H9 (cell line): ENCODE measurements at regions not wholly inside any gene's neighbourhood (a gene's known extent, or its start where the extent isn't known, plus 50 kb on each side); places are given as distances from the start of the nearest gene placed in this dataset.

Experiments used
- DNase-seq: peaks from one replicate; pipeline ENCODE4 v3.0.0-alpha.2; 2017
- H2AFZ ChIP-seq: one replicate; pipeline ENCODE4 v1.6.1; 2013; ENCODE audit warnings: mild to moderate bottlenecking, low read length, control low read depth, moderate library complexity
- H2AK5ac ChIP-seq: 2 replicates; pipeline ENCODE4 v1.6.1; 2013; ENCODE audit warnings: low read length, control low read depth, mixed read lengths; ENCODE audit not compliant: insufficient read length
- H2BK120ac ChIP-seq: one replicate; pipeline ENCODE4 v1.6.1; 2013; ENCODE audit warnings: low read depth, mild to moderate bottlenecking, low read length, control low read depth, inconsistent platforms; ENCODE audit not compliant: poor library complexity, severe bottlenecking
- H2BK12ac ChIP-seq: 2 replicates; pipeline ENCODE4 v1.6.1; 2013; ENCODE audit warnings: low read length, control low read depth, mixed read lengths, low read depth; ENCODE audit not compliant: insufficient read length
- H2BK15ac ChIP-seq: 2 replicates; pipeline ENCODE4 v1.6.1; 2013; ENCODE audit warnings: low read depth, low read length, control low read depth
- H2BK20ac ChIP-seq: one replicate; pipeline ENCODE4 v1.6.1; 2013; ENCODE audit warnings: low read depth, mild to moderate bottlenecking, low read length, control low read depth, inconsistent platforms; ENCODE audit not compliant: poor library complexity, severe bottlenecking
- H2BK5ac ChIP-seq: 2 replicates; pipeline ENCODE4 v1.6.1; 2013; ENCODE audit warnings: low read length, control low read depth, mixed read lengths; ENCODE audit not compliant: insufficient read length
- H3K14ac ChIP-seq: 2 replicates; pipeline ENCODE4 v1.6.1; 2013; ENCODE audit warnings: low read length, control low read depth; ENCODE audit not compliant: insufficient read depth
- H3K18ac ChIP-seq: 2 replicates; pipeline ENCODE4 v1.6.1; 2013; ENCODE audit warnings: low read depth, mild to moderate bottlenecking, mixed read lengths, low read length, control low read depth; ENCODE audit not compliant: insufficient read length
- H3K23ac ChIP-seq: 2 replicates; pipeline ENCODE4 v1.6.1; 2013; ENCODE audit warnings: low read length, control low read depth, mixed read lengths, low read depth; ENCODE audit not compliant: insufficient read length
- H3K23me2 ChIP-seq: 2 replicates; pipeline ENCODE4 v1.6.1; 2013; ENCODE audit warnings: low read depth, mild to moderate bottlenecking, mixed read lengths, low read length, control low read depth; ENCODE audit not compliant: insufficient read length, poor library complexity, severe bottlenecking
- H3K27ac ChIP-seq: 2 replicates; pipeline ENCODE4 v1.5.1; 2013; ENCODE audit warnings: low read length, control low read depth, mixed read lengths, low read depth; ENCODE audit not compliant: insufficient read length
- H3K27me3 ChIP-seq: 2 replicates; pipeline ENCODE4 v1.6.1; 2013; ENCODE audit warnings: low read length, control low read depth, inconsistent platforms; ENCODE audit not compliant: insufficient read depth
- H3K4ac ChIP-seq: 2 replicates; pipeline ENCODE4 v1.6.1; 2013; ENCODE audit warnings: low read depth, mild to moderate bottlenecking, control low read depth, inconsistent platforms, low read length, moderate library complexity
- H3K4me1 ChIP-seq: 2 replicates; pipeline ENCODE4 v1.6.1; 2013; ENCODE audit warnings: low read length, control low read depth, inconsistent platforms; ENCODE audit not compliant: insufficient read depth
- H3K4me2 ChIP-seq: 2 replicates; pipeline ENCODE4 v1.6.1; 2013; ENCODE audit warnings: low read length, control low read depth, mixed read lengths; ENCODE audit not compliant: insufficient read length, insufficient read depth
- H3K56ac ChIP-seq: 2 replicates; pipeline ENCODE4 v1.6.1; 2013; ENCODE audit warnings: low read depth, mild to moderate bottlenecking, mixed read lengths, low read length, control low read depth; ENCODE audit not compliant: insufficient read length
- H3K79me1 ChIP-seq: 2 replicates; pipeline ENCODE4 v1.6.1; 2013; ENCODE audit warnings: low read depth, mild to moderate bottlenecking, moderate library complexity, low read length, control low read depth, inconsistent platforms; ENCODE audit not compliant: insufficient read depth, poor library complexity, severe bottlenecking
- H3K79me2 ChIP-seq: 2 replicates; pipeline ENCODE4 v1.6.1; 2013; ENCODE audit warnings: low read length, control low read depth, inconsistent platforms; ENCODE audit not compliant: insufficient read depth
- H3K9ac ChIP-seq: 2 replicates; pipeline ENCODE4 v1.6.1; 2013; ENCODE audit warnings: low read length, control low read depth, mixed read lengths; ENCODE audit not compliant: insufficient read length; ENCODE audit errors: extremely low read depth
- H3K9me3 ChIP-seq: one replicate; pipeline ENCODE4 v1.6.1; 2013; ENCODE audit warnings: low read depth, low read length, inconsistent platforms; ENCODE audit not compliant: control insufficient read depth
- H3T11ph ChIP-seq: one replicate; pipeline ENCODE4 v1.6.1; 2013; ENCODE audit warnings: mild to moderate bottlenecking, low read length, control low read depth, inconsistent platforms
- H4K20me1 ChIP-seq: one replicate; pipeline ENCODE4 v1.6.1; 2013; ENCODE audit not compliant: control insufficient read depth, insufficient read length, insufficient read depth
- H4K5ac ChIP-seq: 2 replicates; pipeline ENCODE4 v1.6.1; 2013; ENCODE audit warnings: low read depth, mild to moderate bottlenecking, mixed read lengths, low read length, control low read depth; ENCODE audit not compliant: insufficient read length
- H4K8ac ChIP-seq: replicated peaks from 2 replicates; pipeline ENCODE4 v1.6.1; 2013; ENCODE audit warnings: low read length, control low read depth, mixed read lengths, low read depth; ENCODE audit not compliant: insufficient read length
- H4K91ac ChIP-seq: 2 replicates; pipeline ENCODE4 v1.6.1; 2013; ENCODE audit warnings: low read depth, mild to moderate bottlenecking, moderate library complexity, mixed read lengths, low read length, control low read depth; ENCODE audit not compliant: insufficient read length
- H3K27ac Mint-ChIP-seq, 3 experiments: 2 replicates in 2 of 3; 3 replicates in 1 of 3; pipeline ENCODE4 v1.8.0; 2020 to 2021; ENCODE audit warnings: mixed read lengths in 3 of 3, mild to moderate bottlenecking in 1 of 3, moderate library complexity in 1 of 3
- H3K27me3 Mint-ChIP-seq: 2 replicates; pipeline ENCODE4 v1.8.0; 2021; ENCODE audit warnings: low read depth, mild to moderate bottlenecking, moderate library complexity, mixed read lengths
- H3K36me3 Mint-ChIP-seq, 3 experiments: 2 replicates in 2 of 3; 3 replicates in 1 of 3; pipeline ENCODE4 v1.8.0; 2020 to 2021; ENCODE audit warnings: low read depth in 3 of 3, mixed read lengths in 3 of 3; ENCODE audit not compliant: insufficient read depth in 1 of 3
- H3K4me1 Mint-ChIP-seq, 2 experiments: 2 replicates each; pipeline ENCODE4 v1.8.0; 2020; ENCODE audit warnings: mixed read lengths in 2 of 2
- H3K4me3 Mint-ChIP-seq, 2 experiments: 2 replicates in 1 of 2; 3 replicates in 1 of 2; pipeline ENCODE4 v1.8.0; 2020 to 2021; ENCODE audit warnings: mild to moderate bottlenecking in 2 of 2, mixed read lengths in 2 of 2, moderate library complexity in 1 of 2
- H3K9me3 Mint-ChIP-seq, 2 experiments: 2 replicates in 1 of 2; 3 replicates in 1 of 2; pipeline ENCODE4 v1.8.0; 2020; ENCODE audit warnings: mild to moderate bottlenecking in 2 of 2, mixed read lengths in 2 of 2, moderate library complexity in 1 of 2
- WGBS: extraction: QIAGEN DNeasy Blood & Tissue Kit; methylation state at CpG from one replicate; pipeline ENCODE4 v1.1.7; 2013; ENCODE audit warnings: missing lambda C conversion rate, low lambda C conversion rate, mixed read lengths; ENCODE audit not compliant: insufficient read length; ENCODE audit errors: extremely low coverage; 5-methylcytosine and 5-hydroxymethylcytosine counted together
- TF ChIP-seq, protein P1 (sequence below): fragments of 200-600 bp; sonication (generic); conservative IDR thresholded peaks from 3 replicates; pipeline ENCODE4 v1.8.0; 2021; ENCODE audit warnings: antibody characterized with exemption, mild to moderate bottlenecking

DNA sequence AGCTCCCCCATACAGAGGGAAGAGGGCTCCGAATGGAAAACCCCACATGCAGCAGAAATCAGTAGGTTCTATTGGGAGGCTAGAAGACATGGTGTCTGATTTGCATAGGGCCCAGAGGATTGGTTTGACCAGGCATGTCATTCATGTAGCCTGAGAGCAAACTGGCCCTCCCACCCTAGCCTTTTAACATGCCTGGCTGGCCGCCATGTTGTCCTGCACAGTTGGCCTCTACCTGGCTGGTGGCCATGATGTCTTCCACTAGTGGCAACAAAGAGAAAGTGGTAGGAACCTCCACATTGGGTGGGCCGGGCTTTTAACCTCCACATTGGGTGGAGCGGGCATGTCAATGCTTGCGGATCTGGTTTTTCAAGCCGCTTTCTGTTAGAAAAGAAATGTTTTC lies 312.1 kb downstream of the TAFA4 start:
- no peak overlapping the region for H3K9ac ChIP-seq
- no peak overlapping the region for H4K8ac ChIP-seq
- H3K4me1 Mint-ChIP-seq, result no peaks in the 10 kb centered on the region
- no peak overlapping the region for H3T11ph ChIP-seq
- H3K18ac ChIP-seq, result no peak overlapping the region
- no peak overlapping the region for H3K27ac ChIP-seq
- no peaks in the 10 kb centered on the region for H3K4me1 ChIP-seq
- H3K27me3 Mint-ChIP-seq, result no peaks in the 10 kb centered on the region
- no peaks in the 10 kb centered on the region for H3K79me1 ChIP-seq
- TF ChIP-seq, protein P1, sequence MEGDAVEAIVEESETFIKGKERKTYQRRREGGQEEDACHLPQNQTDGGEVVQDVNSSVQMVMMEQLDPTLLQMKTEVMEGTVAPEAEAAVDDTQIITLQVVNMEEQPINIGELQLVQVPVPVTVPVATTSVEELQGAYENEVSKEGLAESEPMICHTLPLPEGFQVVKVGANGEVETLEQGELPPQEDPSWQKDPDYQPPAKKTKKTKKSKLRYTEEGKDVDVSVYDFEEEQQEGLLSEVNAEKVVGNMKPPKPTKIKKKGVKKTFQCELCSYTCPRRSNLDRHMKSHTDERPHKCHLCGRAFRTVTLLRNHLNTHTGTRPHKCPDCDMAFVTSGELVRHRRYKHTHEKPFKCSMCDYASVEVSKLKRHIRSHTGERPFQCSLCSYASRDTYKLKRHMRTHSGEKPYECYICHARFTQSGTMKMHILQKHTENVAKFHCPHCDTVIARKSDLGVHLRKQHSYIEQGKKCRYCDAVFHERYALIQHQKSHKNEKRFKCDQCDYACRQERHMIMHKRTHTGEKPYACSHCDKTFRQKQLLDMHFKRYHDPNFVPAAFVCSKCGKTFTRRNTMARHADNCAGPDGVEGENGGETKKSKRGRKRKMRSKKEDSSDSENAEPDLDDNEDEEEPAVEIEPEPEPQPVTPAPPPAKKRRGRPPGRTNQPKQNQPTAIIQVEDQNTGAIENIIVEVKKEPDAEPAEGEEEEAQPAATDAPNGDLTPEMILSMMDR, result no peak
- no peaks in the 10 kb centered on the region for H4K20me1 ChIP-seq
- no peak overlapping the region for H4K5ac ChIP-seq
- no peak overlapping the region for H3K4ac ChIP-seq
- DNase-seq, result no peak
- no peak overlapping the region for H4K91ac ChIP-seq
- no peak overlapping the region for H2AFZ ChIP-seq
- H2AK5ac ChIP-seq, result no peak overlapping the region
- no peaks in the 10 kb centered on the region for H3K79me2 ChIP-seq
- peaks cover 5 to 15% (median 7%) of the 10 kb centered on the region in 3 experiments; a peak in 5 of 7 replicates for H3K36me3 Mint-ChIP-seq
- WGBS, result no CpG with 5 or more reads among the region's 6 CpGs
- no peak overlapping the region for H2BK20ac ChIP-seq
- H3K9me3 Mint-ChIP-seq, result peaks cover 6 to 11% of the 10 kb centered on the region in 2 experiments; a peak in 4 of 5 replicates
- no peaks in the 10 kb centered on the region for H3K9me3 ChIP-seq
- H3K27me3 ChIP-seq, result no peaks in the 10 kb centered on the region
- H2BK5ac ChIP-seq, result no peak overlapping the region
- H3K4me3 Mint-ChIP-seq, result no peak overlapping the region
- no peak overlapping the region for H3K23ac ChIP-seq
- no peak overlapping the region for H3K56ac ChIP-seq
- H2BK15ac ChIP-seq, result no peak overlapping the region
- no peak overlapping the region for H3K27ac Mint-ChIP-seq
- no peak overlapping the region for H3K14ac ChIP-seq
- H3K4me2 ChIP-seq, result no peak overlapping the region
- no peak overlapping the region for H2BK12ac ChIP-seq
- H2BK120ac ChIP-seq, result no peak overlapping the region
- no peaks in the 10 kb centered on the region for H3K23me2 ChIP-seq
